SK-N-SH treated with all-trans-retinoic acid at 6 μM for 48 hours (cell line): ENCODE measurements at regions not wholly inside any gene's neighbourhood (a gene's known extent, or its start where the extent isn't known, plus 50 kb on each side); places are given as distances from the start of the nearest gene placed in this dataset.
A peak's percentile ranks its signal among the peaks of the same experiment; 100 is the strongest.

Experiments
- ATAC-seq: fragments of 200-7000 bp; cut with Tn5 transposase; 3 replicates; pipeline ENCODE4 v1.9.1; 2020; ENCODE audit warnings: mild to moderate bottlenecking, moderate library complexity
- ARNTL ChIP-seq: fragments of 450-650 bp; formaldehyde crosslinking; IDR thresholded peaks from 2 replicates; pipeline ENCODE4 v1.5.0; 2020; ENCODE audit warnings: low read depth, mild to moderate bottlenecking, moderate library complexity, borderline replicate concordance
- BACH2 ChIP-seq: fragments of 250-450 bp; sonication (Bioruptor Pico); IDR thresholded peaks from 2 replicates; pipeline ENCODE4 v1.9.0; 2021; ENCODE audit warnings: mild to moderate bottlenecking, borderline replicate concordance
- CREB5 ChIP-seq: fragments of 250-450 bp; sonication (Bioruptor Pico); IDR thresholded peaks from 2 replicates; pipeline ENCODE4 v1.5.1; 2020; ENCODE audit warnings: low read depth, mild to moderate bottlenecking, moderate library complexity
- CSDC2 ChIP-seq: fragments of 250-450 bp; sonication (Bioruptor Pico); IDR thresholded peaks from 2 replicates; pipeline ENCODE4 v1.5.0; 2020; ENCODE audit warnings: mild to moderate bottlenecking, moderate library complexity
- CSRNP3 ChIP-seq: fragments of 250-450 bp; sonication (Bioruptor Pico); IDR thresholded peaks from 2 replicates; pipeline ENCODE4 v1.5.1; 2021; ENCODE audit warnings: mild to moderate bottlenecking, moderate library complexity
- ESRRG ChIP-seq: fragments of 250-450 bp; sonication (Bioruptor Pico); IDR thresholded peaks from 2 replicates; pipeline ENCODE4 v1.6.1; 2021; ENCODE audit warnings: mild to moderate bottlenecking
- GLIS3 ChIP-seq: fragments of 250-450 bp; sonication (Bioruptor Pico); IDR thresholded peaks from 2 replicates; pipeline ENCODE4 v1.5.0; 2020; ENCODE audit warnings: mild to moderate bottlenecking, moderate library complexity
- ISL1 ChIP-seq: fragments of 250-450 bp; sonication (Bioruptor Pico); IDR thresholded peaks from 2 replicates; pipeline ENCODE4 v2.1.2; 2022; ENCODE audit warnings: mild to moderate bottlenecking, moderate library complexity
- OSR1 ChIP-seq: fragments of 250-450 bp; sonication (Bioruptor Pico); IDR thresholded peaks from 2 replicates; pipeline ENCODE4 v1.8.0; 2022; ENCODE audit warnings: moderate library complexity, mild to moderate bottlenecking, inconsistent platforms
- PATZ1 ChIP-seq: fragments of 250-450 bp; sonication (Bioruptor Pico); IDR thresholded peaks from 2 replicates; pipeline ENCODE4 v1.8.0; 2020; ENCODE audit warnings: mild to moderate bottlenecking, moderate library complexity, borderline replicate concordance
- PPARA ChIP-seq: fragments of 250-450 bp; sonication (Bioruptor Pico); IDR thresholded peaks from 2 replicates; pipeline ENCODE4 v1.5.0; 2020; ENCODE audit warnings: mild to moderate bottlenecking, borderline replicate concordance
- RARB ChIP-seq: fragments of 250-450 bp; sonication (Bioruptor Pico); IDR thresholded peaks from 2 replicates; pipeline ENCODE4 v1.8.0; 2021; ENCODE audit warnings: mild to moderate bottlenecking, moderate library complexity
- TCF4 ChIP-seq: fragments of 250-450 bp; sonication (Bioruptor Pico); IDR thresholded peaks from 2 replicates; pipeline ENCODE4 v1.8.0; 2021; ENCODE audit warnings: mild to moderate bottlenecking, moderate library complexity, borderline replicate concordance
- ZC3H10 ChIP-seq: fragments of 250-450 bp; sonication (Bioruptor Pico); IDR thresholded peaks from 2 replicates; pipeline ENCODE4 v1.5.1; 2021; ENCODE audit warnings: mild to moderate bottlenecking, moderate library complexity
- ZFP3 ChIP-seq: fragments of 250-450 bp; sonication (Bioruptor Pico); IDR thresholded peaks from 2 replicates; pipeline ENCODE4 v1.5.0; 2020; ENCODE audit warnings: mild to moderate bottlenecking, moderate library complexity
- ZFP30 ChIP-seq: fragments of 450-650 bp; formaldehyde crosslinking; IDR thresholded peaks from 2 replicates; pipeline ENCODE4 v1.5.0; 2022; ENCODE audit warnings: mild to moderate bottlenecking, moderate library complexity
- ZNF565 ChIP-seq: fragments of 450-650 bp; formaldehyde crosslinking; conservative IDR thresholded peaks from 2 replicates; pipeline ENCODE4 v1.5.0; 2020; ENCODE audit warnings: low read depth, mild to moderate bottlenecking, moderate library complexity
- ZNF70 ChIP-seq: fragments of 450-650 bp; formaldehyde crosslinking; IDR thresholded peaks from 2 replicates; pipeline ENCODE4 v1.5.0; 2020; ENCODE audit warnings: mild to moderate bottlenecking, moderate library complexity
- ZNF8 ChIP-seq: fragments of 450-650 bp; formaldehyde crosslinking; IDR thresholded peaks from 2 replicates; pipeline ENCODE4 v1.5.0; 2020; ENCODE audit warnings: mild to moderate bottlenecking, moderate library complexity
- TF ChIP-seq, protein P1 (sequence below): fragments of 250-450 bp; sonication (Bioruptor Pico); IDR thresholded peaks from 2 replicates; pipeline ENCODE4 v1.8.0; 2021; ENCODE audit warnings: low read depth, mild to moderate bottlenecking, moderate library complexity, borderline replicate concordance
- TF ChIP-seq, protein P2 (sequence below): fragments of 250-450 bp; sonication (Bioruptor Pico); IDR thresholded peaks from 2 replicates; pipeline ENCODE4 v1.5.0; 2020; ENCODE audit warnings: mild to moderate bottlenecking, moderate library complexity

GRCh38 chrX:26918631-26919030, 544.5 kb downstream of the PPP4R3C start:
- peak; percentile 70; the same call in 2 of the 3 replicates for ATAC-seq
- TF ChIP-seq, protein P1, sequence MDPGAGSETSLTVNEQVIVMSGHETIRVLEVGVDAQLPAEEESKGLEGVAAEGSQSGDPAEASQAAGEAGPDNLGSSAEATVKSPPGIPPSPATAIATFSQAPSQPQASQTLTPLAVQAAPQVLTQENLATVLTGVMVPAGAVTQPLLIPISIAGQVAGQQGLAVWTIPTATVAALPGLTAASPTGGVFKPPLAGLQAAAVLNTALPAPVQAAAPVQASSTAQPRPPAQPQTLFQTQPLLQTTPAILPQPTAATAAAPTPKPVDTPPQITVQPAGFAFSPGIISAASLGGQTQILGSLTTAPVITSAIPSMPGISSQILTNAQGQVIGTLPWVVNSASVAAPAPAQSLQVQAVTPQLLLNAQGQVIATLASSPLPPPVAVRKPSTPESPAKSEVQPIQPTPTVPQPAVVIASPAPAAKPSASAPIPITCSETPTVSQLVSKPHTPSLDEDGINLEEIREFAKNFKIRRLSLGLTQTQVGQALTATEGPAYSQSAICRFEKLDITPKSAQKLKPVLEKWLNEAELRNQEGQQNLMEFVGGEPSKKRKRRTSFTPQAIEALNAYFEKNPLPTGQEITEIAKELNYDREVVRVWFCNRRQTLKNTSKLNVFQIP (CRISPR knock-in tag), result no peak
- TF ChIP-seq ZNF565 (no peak), ZC3H10 (CRISPR knock-in tag) (no peak), OSR1 (no peak), RARB (CRISPR knock-in tag) (no peak), ESRRG (CRISPR knock-in tag) (no peak), CSRNP3 (CRISPR knock-in tag) (no peak), CSDC2 (CRISPR knock-in tag) (no peak), BACH2 (CRISPR knock-in tag) (no peak), ZFP3 (CRISPR knock-in tag) (no peak), TCF4 (CRISPR knock-in tag) (no peak), PATZ1 (CRISPR knock-in tag) (no peak), PPARA (no peak)

DNA sequence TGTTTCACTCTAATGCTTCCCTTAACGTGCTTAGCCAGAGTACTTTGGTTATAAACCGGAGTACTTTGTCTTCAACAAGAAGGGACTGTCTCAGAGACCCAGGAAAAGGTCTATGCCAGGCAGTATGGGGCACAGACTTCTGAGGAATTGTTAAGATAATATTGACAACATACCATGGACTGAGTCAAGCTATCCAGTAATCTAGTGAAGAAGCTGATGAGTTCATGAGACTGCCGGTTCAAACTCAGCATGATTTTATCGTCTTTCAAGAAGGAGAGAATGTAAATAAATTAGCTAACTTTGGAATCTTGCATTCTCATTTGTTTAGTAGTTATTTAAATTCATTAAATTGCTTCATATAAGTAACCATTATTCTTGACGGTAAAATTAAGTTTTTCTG, 546.1 kb downstream of the PPP4R3C start:
- TF ChIP-seq ZNF70, result no peak
- no peak for TF ChIP-seq CREB5 (CRISPR knock-in tag)
- TF ChIP-seq ZNF8 (CRISPR knock-in tag), result no peak
- no peak for TF ChIP-seq TCF4 (CRISPR knock-in tag)
- TF ChIP-seq, protein P1 (CRISPR knock-in tag), result no peak
- TF ChIP-seq ZC3H10 (CRISPR knock-in tag), result no peak
- no peak for TF ChIP-seq ZFP3 (CRISPR knock-in tag)
- TF ChIP-seq ZFP30, result no peak
- TF ChIP-seq ARNTL (CRISPR knock-in tag), result no peak
- no peak for TF ChIP-seq ZNF565
- no peak for ATAC-seq

DNA sequence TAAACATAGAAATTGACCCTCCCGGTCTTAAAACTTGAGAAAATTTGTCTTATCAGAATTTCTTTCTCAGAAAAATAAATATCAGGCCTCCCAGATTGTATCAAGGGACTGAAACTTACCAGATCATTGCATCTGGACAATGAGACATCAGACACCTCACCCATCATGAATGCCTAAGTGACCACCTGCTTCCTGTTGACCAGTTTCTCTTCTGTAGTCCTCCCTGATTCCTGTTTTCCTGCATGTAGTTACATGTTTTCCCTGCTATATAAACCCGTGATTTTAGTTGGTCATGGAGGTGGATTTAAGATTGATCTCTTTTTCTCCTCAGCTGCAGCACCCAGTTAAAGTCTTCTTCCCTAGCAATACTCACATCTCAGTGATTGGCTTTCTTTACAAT, 548.1 kb downstream of the PPP4R3C start:
- TF ChIP-seq, protein P2, sequence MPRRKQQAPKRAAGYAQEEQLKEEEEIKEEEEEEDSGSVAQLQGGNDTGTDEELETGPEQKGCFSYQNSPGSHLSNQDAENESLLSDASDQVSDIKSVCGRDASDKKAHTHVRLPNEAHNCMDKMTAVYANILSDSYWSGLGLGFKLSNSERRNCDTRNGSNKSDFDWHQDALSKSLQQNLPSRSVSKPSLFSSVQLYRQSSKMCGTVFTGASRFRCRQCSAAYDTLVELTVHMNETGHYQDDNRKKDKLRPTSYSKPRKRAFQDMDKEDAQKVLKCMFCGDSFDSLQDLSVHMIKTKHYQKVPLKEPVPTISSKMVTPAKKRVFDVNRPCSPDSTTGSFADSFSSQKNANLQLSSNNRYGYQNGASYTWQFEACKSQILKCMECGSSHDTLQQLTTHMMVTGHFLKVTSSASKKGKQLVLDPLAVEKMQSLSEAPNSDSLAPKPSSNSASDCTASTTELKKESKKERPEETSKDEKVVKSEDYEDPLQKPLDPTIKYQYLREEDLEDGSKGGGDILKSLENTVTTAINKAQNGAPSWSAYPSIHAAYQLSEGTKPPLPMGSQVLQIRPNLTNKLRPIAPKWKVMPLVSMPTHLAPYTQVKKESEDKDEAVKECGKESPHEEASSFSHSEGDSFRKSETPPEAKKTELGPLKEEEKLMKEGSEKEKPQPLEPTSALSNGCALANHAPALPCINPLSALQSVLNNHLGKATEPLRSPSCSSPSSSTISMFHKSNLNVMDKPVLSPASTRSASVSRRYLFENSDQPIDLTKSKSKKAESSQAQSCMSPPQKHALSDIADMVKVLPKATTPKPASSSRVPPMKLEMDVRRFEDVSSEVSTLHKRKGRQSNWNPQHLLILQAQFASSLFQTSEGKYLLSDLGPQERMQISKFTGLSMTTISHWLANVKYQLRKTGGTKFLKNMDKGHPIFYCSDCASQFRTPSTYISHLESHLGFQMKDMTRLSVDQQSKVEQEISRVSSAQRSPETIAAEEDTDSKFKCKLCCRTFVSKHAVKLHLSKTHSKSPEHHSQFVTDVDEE (CRISPR knock-in tag), result no peak
- TF ChIP-seq GLIS3 (CRISPR knock-in tag) (no peak), ZNF8 (CRISPR knock-in tag) (no peak), RARB (CRISPR knock-in tag) (no peak), ZC3H10 (CRISPR knock-in tag) (no peak), ESRRG (CRISPR knock-in tag) (no peak), BACH2 (CRISPR knock-in tag) (no peak), ZNF565 (no peak), CSDC2 (CRISPR knock-in tag) (no peak), CSRNP3 (CRISPR knock-in tag) (no peak), ISL1 (CRISPR knock-in tag) (no peak), TCF4 (CRISPR knock-in tag) (no peak), OSR1 (no peak), ZFP3 (CRISPR knock-in tag) (no peak), CREB5 (CRISPR knock-in tag) (no peak), ARNTL (CRISPR knock-in tag) (no peak)
- no peak for ATAC-seq
